ENCODE measurements at regions not wholly inside any gene's neighbourhood (a gene's known extent, or its start where the extent isn't known, plus 50 kb on each side); places are given as distances from the start of the nearest gene placed in this dataset.

- TF ChIP-seq CTCF (IDR thresholded peaks at IDR 0.05; ENCODE audit: low read depth, low read length) = no peak
- no peak for TF ChIP-seq POLR2A (IDR thresholded peaks at IDR 0.05; ENCODE audit: extremely low read depth, insufficient read length)
- no peak for TF ChIP-seq MAX (IDR thresholded peaks at IDR 0.05; ENCODE audit: low read depth, low read length)
- no peak for TF ChIP-seq MYC (IDR thresholded peaks at IDR 0.05; ENCODE audit: low read depth, low read length)
These were observed 118.0 kb downstream of the RASSF10 start for GRCh38 chr11:13127161-13127560.
